GM18498 (cell line): ENCODE measurements at regions not wholly inside any gene's neighbourhood (a gene's known extent, or its start where the extent isn't known, plus 50 kb on each side); places are given as distances from the start of the nearest gene placed in this dataset.
"Not testable (repeated sequence)": the region's sequence is repeated elsewhere in the genome, so short reads cannot be mapped to it uniquely, and the experiment has no call there.

Experiments
- ATAC-seq: cut with Tn5 transposase; IDR thresholded peaks from one replicate; pipeline ENCODE4 v1.9.1; 2021; ENCODE audit warnings: mild to moderate bottlenecking, moderate library complexity; ENCODE audit not compliant: unreplicated experiment

DNA sequence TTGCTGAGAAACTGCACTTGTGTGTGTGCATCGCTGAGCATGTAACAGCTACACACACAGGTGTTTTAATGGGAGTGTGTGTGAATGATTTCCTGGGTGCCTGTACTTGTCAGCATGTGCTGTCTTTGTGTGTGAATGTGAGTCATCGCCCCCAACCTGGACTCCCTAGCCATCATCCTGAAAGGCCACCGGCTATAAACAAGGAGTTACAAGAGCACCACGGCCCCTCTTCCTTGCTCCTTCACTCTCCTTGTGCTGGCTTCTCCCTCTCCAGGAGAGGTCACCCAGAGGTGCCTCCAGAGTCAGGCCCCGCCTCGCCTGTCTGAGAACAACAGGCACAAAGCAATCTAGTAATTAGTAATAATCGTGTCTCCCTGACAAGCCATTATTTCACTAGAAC is 419.2 kb downstream of the BUD13 start:
- ATAC-seq = no peak

DNA sequence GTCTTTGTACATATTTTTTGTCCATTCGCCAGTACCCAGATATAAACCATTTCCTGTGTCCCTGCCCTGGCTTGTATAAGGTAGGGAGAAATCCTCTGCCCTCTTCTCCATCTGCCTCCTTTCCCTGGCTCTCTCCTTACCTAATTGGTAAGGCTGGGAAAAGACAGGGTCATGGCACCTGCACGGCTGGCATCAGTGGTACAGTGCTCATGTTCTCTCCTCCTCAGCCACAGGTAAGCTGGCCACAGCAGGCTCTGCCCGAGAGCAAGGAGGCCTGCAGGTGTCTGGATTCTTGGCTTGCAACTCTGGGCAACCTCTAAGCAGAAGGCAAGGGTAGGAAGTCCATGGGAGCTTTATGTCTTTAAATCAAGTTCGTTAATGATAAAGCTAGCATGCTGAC is 419.9 kb downstream of the BUD13 start:
- no peak for ATAC-seq

DNA sequence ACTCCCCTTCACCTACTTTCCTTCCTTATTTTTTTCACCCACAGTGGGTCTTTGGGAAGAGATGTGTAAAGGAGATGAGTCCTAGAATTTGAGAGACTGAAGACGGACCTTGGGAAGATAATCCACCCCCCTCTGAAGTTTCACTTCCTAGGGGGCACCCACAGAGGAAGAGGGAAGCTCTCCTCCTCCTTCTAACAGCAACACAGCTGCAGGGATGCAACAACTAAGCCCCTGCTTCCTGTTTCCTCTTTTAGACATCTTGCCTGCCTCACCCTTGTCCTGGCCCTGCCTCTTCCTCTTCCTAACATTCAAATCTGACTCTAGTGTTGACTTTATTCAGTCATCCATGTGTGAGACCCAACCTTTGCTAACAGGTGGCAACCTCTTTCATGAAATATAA is 424.6 kb downstream of the BUD13 start:
- no peak for ATAC-seq

DNA sequence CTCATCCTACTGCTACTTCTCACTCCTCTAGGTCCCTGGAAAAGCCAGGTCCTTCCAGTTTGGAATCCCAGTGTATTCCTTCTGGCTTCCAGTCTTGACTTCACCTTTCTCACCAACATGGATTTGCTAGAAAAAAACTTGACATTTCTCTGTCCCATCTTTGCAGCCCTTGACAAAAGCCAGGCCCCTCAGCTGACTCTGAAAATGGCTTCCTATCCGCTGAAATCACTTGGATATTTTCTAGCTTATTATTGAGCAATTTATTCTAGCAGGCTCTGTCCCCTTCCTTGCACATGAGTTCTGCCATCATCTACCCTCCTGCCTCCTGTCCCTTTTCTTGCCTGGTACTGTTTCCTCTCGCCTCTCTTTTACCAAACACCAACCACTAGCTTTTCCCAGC is 427.2 kb downstream of the BUD13 start:
- no peak for ATAC-seq

DNA sequence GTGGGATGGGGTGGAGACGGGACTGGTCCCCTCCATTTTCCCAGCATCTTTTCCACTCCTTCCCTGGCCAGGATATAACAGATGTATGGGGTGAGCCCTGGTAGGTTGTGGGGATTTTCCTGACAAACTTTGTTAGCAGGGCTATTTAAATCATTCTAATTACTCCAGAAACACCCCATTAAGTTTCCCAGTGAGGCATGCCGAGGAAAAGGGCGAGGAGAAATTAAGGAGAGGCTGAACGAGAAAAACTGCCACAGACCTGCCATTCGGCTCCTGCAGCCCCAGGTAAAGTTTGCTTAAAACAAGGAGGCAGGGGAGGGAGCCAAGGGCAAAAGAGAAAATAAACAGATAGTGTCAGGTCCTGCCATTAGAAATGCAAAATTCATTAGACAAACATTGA is 428.2 kb downstream of the BUD13 start:
- no peak for ATAC-seq

GRCh38 chr11:116343270-116343669 is 429.5 kb downstream of the BUD13 start:
- ATAC-seq = no peak

DNA sequence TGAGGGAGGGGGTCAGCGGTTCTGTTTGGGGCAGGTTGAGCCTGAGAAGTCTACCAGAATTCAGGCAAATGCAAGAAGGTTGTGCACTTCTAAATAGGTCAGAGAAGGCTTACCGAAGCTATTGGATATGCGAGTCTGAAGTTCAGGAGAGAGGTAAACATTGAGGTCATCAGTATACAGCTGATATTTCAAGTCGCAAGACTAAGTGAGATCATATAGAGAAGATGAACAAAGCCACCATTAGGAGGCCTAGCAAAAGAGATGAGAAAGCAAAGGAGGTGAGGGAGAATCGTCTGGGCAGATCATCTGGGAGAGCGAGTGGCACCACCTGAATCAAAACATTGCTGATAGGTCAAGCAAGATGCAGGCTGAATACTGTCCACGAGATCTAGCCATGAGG is 430.6 kb downstream of the BUD13 start:
- ATAC-seq = no peak

GRCh38 chr11:116339306-116340098 is 433.3 kb downstream of the BUD13 start:
- ATAC-seq = no peak

GRCh38 chr11:116338500-116338899 is 434.3 kb downstream of the BUD13 start:
- not testable (repeated sequence) for ATAC-seq

GRCh38 chr11:116336540-116336939 is 436.2 kb downstream of the BUD13 start:
- no peak for ATAC-seq

GRCh38 chr11:116335891-116336290 is 436.9 kb downstream of the BUD13 start:
- ATAC-seq = no peak

GRCh38 chr11:116335078-116335477 is 437.7 kb downstream of the BUD13 start:
- ATAC-seq = no peak

- ATAC-seq = no peak
These were observed 438.2 kb downstream of the BUD13 start for GRCh38 chr11:116334596-116334995.

DNA sequence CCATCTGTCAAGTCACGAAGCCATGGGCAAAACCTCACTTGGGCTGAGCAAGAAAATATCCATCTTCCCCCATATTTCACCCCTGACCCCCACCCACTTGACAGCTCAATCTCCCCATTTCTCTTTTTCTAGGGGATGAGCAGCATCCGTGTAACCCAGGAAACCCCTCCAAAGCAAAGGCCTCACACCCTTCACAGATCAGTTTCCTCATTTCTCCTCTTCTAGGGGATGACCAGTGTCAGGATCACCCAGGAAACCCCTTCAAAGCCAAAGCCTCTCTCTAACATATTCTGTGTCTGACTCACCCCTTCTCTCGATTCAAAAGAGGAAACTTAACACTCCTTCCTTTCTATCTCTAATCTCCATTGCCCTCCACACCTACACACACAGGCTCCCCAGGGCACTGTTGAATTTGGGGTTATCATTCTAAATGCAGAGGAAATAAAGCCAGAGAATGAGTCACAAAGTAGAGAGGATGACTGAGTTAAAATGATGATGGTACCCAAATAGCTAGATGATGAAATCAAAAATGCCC is 439.7 kb downstream of the BUD13 start:
- no peak for ATAC-seq

DNA sequence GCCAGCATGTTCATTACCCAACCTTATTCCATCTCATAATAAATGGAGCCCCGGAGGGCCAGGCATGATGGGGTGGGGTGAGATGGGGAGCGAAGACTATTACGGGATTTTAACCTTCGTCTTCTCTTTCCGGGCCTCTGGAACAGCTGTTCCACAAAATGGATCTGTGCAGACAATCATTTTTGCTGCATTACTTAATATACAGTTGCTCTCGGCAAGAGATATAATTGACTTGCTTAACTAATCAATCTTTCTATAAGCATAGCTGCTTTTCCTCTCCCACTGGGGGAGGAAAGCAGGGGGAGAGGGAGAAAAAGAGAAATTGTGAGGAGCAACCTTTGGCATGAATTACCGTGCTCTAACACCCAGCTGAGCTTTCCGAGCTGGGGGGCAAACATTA is 440.4 kb downstream of the BUD13 start:
- ATAC-seq = no peak

GRCh38 chr11:116331381-116331780 is 441.4 kb downstream of the BUD13 start:
- no peak for ATAC-seq

- no peak for ATAC-seq
These were observed 442.2 kb downstream of the BUD13 start for GRCh38 chr11:116330439-116331185.

- ATAC-seq = no peak
These were observed 443.3 kb downstream of the BUD13 start for GRCh38 chr11:116329354-116330090.

DNA sequence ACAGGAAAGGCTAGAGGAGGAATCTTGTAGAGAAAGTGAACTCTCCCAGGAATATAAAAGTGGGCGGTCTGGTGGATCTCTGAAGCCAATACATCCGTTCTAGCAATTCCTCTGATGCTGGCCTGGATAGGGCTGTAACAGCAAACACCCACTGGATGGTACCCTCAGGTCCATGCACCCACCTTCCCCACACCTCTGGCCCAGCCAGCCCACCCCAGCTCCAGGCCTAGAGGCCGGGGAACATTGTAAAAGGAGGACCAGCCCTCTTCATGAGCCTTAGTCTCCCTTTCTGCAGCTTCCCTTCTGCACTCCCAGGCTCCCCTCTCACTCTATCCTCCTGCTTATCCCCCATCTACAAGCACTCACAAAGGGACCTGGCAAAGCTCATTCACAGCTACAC is 443.9 kb downstream of the BUD13 start:
- no peak for ATAC-seq

DNA sequence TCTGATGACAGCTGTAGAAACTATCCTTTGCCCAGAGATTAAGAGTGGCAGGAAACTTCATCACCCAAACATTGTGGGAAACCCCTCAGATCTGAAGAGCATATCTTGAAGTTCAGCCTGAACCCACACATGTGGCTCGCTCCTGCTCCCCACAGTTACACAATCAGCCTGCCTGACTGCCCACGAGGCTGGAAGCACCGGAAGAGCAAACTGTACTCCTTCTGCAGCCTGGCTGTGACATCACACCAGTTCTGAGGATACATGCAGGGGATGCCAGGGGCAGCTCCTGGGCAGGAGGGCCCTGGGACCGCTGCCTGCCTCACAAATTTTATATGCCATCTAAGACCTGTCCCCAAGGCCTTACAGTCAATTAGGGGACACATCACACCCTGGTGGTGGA is 444.4 kb downstream of the BUD13 start:
- no peak for ATAC-seq

DNA sequence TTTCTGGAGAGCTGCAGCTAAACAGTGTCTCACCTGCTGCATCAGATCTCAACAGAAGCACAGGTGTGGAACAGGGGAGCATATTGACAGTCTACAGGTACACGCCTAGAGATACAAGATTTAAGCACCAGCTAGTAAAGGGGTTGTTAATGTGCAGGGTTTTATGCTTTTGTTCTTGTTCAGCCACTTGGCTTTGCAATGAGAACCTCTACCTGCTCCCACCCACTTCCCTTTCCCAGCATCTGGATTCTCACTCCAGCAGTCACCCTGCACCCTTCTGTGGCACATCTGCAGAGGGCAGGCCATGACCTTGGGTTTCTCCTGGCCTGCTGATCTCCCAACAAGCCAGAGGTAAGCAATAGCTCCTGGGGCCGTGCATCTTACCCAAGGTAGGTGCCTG is 446.6 kb downstream of the BUD13 start:
- no peak for ATAC-seq
